BLaER1 (cell line): ENCODE measurements at regions not wholly inside any gene's neighbourhood (a gene's known extent, or its start where the extent isn't known, plus 50 kb on each side); places are given as distances from the start of the nearest gene placed in this dataset.

Experiments used
- H3K27ac ChIP-seq: shearing (Covaris generic); formaldehyde crosslinking; 2 replicates; pipeline ENCODE4 v1.8.1; 2022
- H3K27me3 ChIP-seq: shearing (Covaris generic); formaldehyde crosslinking; 2 replicates; pipeline ENCODE4 v1.8.1; 2022
- H3K36me3 ChIP-seq: shearing (Covaris generic); formaldehyde crosslinking; 2 replicates; pipeline ENCODE4 v1.8.1; 2022
- H3K4me1 ChIP-seq: shearing (Covaris generic); formaldehyde crosslinking; 2 replicates; pipeline ENCODE4 v1.8.1; 2022
- H3K4me2 ChIP-seq: shearing (Covaris generic); formaldehyde crosslinking; 2 replicates; pipeline ENCODE4 v1.8.1; 2022
- H3K4me3 ChIP-seq: shearing (Covaris generic); formaldehyde crosslinking; 2 replicates; pipeline ENCODE4 v1.8.1; 2022
- H3K9ac ChIP-seq: shearing (Covaris generic); formaldehyde crosslinking; 2 replicates; pipeline ENCODE4 v1.8.1; 2022
- H3K9me3 ChIP-seq: shearing (Covaris generic); formaldehyde crosslinking; 2 replicates; pipeline ENCODE4 v1.8.1; 2022
- H4K20me1 ChIP-seq: shearing (Covaris generic); formaldehyde crosslinking; 2 replicates; pipeline ENCODE4 v1.8.1; 2022
- Cebpa-rat ChIP-seq: shearing (Covaris generic); IDR thresholded peaks from 2 replicates; pipeline ENCODE4 v1.8.1; 2022

DNA sequence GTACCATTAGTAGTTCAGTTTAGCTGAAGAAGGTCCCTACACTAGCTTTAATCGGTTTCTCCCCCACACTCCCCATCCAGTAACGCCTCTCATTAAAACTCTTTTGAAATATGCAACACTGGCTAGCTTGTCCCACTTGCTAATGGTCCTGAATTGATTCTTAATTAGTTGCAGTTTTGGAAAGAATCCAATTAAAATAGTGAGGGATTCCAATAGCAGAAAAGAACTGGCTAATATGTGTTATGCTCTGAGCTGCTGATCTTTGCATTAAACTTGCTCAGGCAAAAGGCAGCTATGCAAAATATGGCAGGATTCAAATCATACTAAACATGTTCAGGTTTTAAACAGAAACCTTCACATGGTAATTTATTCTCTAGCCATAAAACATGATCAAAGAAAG, 252.5 kb upstream of the HNRNPA3 start:
- Histone ChIP-seq H3K9ac (no peak overlapping the region), H3K36me3 (no peaks in the 10 kb centered on the region), H3K4me2 (no peak overlapping the region), H3K27me3 (no peaks in the 10 kb centered on the region), H3K4me1 (no peaks in the 10 kb centered on the region), H3K27ac (no peak overlapping the region), H4K20me1 (no peaks in the 10 kb centered on the region), H3K4me3 (no peak overlapping the region), H3K9me3 (no peaks in the 10 kb centered on the region)
- TF ChIP-seq Cebpa-rat, result no peak

DNA sequence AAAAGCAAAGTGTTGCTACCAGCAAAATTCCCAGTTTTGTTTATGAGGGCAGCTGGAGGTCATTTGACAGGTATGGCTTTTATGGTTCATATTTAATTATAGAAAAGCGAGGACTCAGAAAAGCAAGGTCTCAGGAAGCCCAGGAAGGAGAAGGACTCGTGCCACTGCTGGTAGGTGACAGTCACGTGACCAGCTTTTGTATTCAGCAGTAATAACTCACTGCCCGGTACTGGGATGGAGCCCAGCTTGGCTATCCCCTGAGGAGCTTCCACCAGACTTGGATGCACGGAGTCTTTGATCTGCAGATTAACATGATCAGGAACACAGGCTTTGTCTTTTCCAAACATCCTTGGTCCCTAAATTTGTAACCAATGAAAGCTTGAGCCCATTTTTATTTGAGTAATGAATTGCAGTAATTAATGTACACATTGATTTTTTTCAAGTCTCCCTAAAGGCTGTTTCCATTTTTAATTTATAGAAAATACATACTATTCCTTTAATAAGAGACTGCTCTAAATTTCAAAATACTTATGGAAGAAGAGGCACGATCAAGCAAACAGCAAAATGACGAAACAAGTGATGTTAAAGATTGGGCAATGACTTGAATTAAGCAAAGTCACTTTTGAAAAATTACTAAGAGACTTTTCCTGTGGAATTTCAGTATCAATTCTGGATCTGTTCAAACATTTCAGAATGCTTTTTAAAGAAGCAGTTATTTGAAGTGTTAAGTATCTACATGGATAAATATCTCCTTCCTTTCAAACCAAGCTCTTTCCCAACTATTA, 251.7 kb upstream of the HNRNPA3 start:
- Histone ChIP-seq H3K27ac (no peak overlapping the region), H3K27me3 (no peaks in the 10 kb centered on the region), H3K9me3 (no peaks in the 10 kb centered on the region), H3K4me1 (no peaks in the 10 kb centered on the region), H3K9ac (no peak overlapping the region), H3K4me2 (no peak overlapping the region), H3K4me3 (no peak overlapping the region), H3K36me3 (no peaks in the 10 kb centered on the region), H4K20me1 (no peaks in the 10 kb centered on the region)
- no peak for TF ChIP-seq Cebpa-rat

DNA sequence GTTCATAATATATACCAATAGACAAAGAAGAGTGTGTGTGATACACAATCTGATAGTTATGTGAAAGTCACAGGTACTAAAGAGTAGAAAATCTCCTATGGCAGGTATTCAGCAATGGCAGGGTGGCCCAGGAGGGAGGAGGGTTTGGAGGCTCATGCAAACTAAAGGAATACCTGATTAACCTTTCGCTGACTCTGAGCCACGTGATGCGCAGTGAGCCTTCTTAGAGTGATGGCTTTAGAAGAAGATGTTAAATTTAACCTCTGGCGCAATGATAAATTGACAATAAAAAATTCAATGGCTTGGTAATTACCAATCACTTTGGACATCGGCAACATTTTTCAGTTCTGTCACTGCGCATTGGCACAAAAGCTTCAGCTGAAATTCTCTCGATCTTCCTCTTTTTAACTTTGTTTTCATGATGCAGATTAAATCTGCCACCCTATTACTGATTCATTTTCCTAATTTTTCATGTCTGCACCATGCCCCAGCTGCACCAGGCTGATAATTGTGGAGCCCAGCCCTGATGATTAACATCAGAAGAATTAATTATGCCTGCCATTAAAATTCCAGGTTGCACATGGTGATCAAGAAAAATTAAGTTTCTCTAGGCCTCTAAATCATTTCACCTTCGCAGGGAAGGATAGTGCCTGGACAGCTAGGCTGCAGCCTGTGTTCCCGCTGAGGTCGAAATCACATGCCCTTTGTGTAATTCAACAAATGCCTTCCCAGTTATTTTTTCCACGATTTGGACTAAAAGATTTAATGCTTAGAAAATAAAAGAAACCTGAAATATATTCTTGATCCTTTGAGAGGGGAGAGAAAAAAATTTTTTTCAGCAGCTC, 250.6 kb upstream of the HNRNPA3 start:
- Histone ChIP-seq H3K27me3 (no peaks in the 10 kb centered on the region), H3K9ac (no peak overlapping the region), H4K20me1 (no peaks in the 10 kb centered on the region), H3K4me1 (no peaks in the 10 kb centered on the region), H3K36me3 (no peaks in the 10 kb centered on the region), H3K27ac (no peak overlapping the region), H3K4me2 (no peak overlapping the region), H3K9me3 (no peaks in the 10 kb centered on the region), H3K4me3 (no peak overlapping the region)
- TF ChIP-seq Cebpa-rat, result no peak

DNA sequence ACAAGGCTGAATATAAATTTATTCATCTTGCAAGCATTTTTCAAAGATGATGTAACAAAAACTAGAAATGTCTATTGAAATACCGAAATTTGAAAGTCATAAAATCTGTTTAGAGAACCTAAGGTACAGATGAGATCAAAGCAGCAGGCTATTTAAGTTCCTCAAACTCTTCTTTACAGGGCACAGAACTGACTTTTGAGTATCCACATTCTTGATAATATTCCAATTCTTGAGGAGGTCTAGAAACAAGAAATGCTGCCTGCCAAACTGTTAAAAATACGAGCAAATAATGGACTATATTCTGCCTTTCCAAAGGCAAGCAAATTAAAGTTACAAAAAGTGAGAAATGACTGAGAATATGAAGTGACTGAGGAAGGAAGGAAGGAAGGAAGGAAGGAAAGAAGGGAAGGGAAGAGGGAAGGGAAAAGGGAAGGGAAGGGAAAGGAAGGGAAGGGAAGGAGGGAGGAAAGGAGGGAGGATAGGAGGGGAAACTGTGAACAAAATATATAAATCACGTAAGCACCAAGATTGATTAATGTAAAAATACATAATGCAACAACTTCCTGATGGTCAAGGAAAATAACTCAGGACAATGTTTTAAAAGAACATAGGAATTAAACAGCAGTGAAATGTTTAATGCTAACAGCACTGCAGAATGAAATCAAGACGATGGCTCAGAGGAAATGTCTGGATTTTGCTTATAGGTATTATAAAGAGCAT, 248.9 kb upstream of the HNRNPA3 start:
- H3K4me1 ChIP-seq, result no peaks in the 10 kb centered on the region
- H3K4me3 ChIP-seq, result no peak overlapping the region
- no peak for TF ChIP-seq Cebpa-rat
- no peak overlapping the region for H3K9ac ChIP-seq
- H3K9me3 ChIP-seq, result no peaks in the 10 kb centered on the region
- H3K36me3 ChIP-seq, result no peaks in the 10 kb centered on the region
- no peaks in the 10 kb centered on the region for H3K27me3 ChIP-seq
- H3K4me2 ChIP-seq, result no peak overlapping the region
- H3K27ac ChIP-seq, result no peak overlapping the region
- no peaks in the 10 kb centered on the region for H4K20me1 ChIP-seq

DNA sequence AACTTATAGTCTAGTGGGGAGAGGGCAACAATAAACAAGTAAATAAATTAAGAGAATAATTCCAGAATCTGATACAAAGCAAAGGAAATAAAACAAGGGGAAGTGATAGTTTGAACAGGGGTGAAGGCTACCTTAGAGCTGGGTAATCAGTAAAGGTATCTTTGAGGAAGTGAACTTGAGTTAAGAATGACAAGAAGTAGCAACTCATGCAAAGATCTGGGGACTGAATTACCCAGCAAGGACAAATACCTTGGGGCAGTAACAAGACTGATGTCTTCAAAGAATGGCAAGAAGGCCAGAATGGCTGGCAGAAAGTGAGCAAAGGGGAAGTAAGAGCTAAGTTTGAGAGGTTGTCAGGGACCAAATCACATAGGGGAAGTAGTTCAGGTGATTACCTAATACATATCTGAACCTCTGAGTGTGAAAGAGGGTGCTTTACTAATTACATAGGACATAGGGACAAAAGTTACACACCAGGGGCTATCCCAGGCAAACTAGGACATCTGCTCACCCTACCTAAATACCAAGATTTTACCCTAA, 244.6 kb upstream of the HNRNPA3 start:
- Histone ChIP-seq H3K27ac (no peak overlapping the region), H4K20me1 (no peaks in the 10 kb centered on the region), H3K9me3 (no peaks in the 10 kb centered on the region), H3K27me3 (no peaks in the 10 kb centered on the region), H3K4me3 (no peak overlapping the region), H3K36me3 (no peaks in the 10 kb centered on the region), H3K9ac (no peak overlapping the region), H3K4me2 (no peak overlapping the region), H3K4me1 (no peaks in the 10 kb centered on the region)
- no peak for TF ChIP-seq Cebpa-rat

DNA sequence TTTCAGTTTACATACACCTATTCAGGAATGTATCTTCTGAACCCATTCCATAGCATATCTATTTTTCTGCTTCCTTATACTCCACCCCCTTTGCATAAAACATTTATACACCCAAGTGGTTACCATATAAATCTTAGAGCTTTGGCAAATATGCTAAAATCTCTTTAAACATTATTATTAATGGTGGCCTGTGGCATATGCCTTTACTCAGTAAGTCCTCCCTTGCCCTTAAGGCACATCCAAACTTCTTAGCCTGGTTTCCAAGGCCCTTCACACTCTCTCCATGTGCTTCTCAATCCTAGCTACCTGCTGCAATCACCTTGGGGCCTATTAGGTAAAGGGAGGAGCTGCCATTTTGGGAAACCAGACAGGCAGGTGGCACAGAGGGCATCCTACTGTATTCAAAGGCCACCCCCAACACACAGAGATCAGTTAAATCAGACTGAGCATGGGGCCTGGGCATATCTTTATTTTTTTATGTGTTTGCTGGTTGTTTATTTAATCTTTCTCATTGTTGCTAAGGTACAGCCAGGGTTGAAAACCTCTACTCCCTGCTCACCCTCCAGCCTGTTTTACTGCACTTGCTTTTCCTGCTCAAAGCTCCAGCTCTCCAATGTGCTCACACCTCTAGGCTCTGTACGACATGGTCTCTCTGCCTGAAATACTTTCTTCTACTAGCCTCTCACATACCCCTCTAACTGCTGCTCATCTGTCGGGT, 242.8 kb upstream of the HNRNPA3 start:
- H3K4me1 ChIP-seq, result no peaks in the 10 kb centered on the region
- no peaks in the 10 kb centered on the region for H4K20me1 ChIP-seq
- TF ChIP-seq Cebpa-rat, result no peak
- no peaks in the 10 kb centered on the region for H3K27me3 ChIP-seq
- no peaks in the 10 kb centered on the region for H3K9me3 ChIP-seq
- H3K4me3 ChIP-seq, result no peak overlapping the region
- H3K9ac ChIP-seq, result no peak overlapping the region
- H3K36me3 ChIP-seq, result no peaks in the 10 kb centered on the region
- no peak overlapping the region for H3K27ac ChIP-seq
- H3K4me2 ChIP-seq, result no peak overlapping the region

DNA sequence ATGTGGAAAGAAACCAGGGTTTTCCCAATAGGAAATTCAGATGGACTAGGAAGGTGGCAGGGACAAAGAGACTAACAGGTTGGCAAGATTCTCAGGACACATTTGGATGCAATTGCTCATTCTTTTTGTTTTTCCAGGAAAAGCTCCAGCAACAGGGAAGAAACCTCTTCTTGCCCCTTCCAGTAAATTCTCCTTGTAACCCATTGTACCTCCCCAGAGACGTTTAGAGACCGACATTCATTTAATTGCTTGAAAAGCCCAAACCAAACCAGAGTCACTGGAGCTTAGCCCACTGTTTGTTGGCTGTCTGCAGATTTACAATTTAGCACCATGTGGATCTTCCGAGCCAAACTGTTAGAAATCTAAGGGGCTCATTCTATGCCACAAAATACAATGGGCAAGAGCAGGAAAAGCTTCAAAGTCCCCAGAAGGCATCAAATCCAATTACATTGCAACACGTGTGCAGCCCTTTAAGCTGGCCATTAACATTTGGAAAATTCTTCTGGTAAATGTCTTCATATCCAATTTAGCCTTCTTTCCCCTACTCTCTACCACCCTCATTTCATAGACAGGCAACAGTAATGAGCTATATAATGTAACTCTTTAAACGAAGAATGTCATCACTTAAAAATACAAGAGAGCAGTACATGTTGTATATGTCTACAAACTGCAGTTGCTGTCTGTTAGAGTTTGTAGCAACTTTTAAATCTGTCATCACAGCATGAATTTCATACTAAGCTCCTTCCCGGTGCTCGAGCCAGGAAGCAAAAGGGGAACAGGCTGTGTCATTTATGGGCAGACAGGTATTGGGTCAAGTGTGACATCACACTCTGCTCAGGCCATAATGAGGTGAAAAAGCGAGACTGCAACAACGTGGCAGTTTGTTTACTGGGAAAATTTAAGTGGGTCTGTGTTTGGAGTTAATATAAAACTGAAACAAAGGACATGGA, 235.6 kb upstream of the HNRNPA3 start:
- no peak overlapping the region for H3K4me3 ChIP-seq
- no peak overlapping the region for H3K27ac ChIP-seq
- H3K9me3 ChIP-seq, result no peaks in the 10 kb centered on the region
- H3K4me2 ChIP-seq, result no peak overlapping the region
- H3K9ac ChIP-seq, result no peak overlapping the region
- H4K20me1 ChIP-seq, result no peaks in the 10 kb centered on the region
- H3K4me1 ChIP-seq, result no peaks in the 10 kb centered on the region
- TF ChIP-seq Cebpa-rat, result no peak
- no peaks in the 10 kb centered on the region for H3K36me3 ChIP-seq
- H3K27me3 ChIP-seq, result no peaks in the 10 kb centered on the region

DNA sequence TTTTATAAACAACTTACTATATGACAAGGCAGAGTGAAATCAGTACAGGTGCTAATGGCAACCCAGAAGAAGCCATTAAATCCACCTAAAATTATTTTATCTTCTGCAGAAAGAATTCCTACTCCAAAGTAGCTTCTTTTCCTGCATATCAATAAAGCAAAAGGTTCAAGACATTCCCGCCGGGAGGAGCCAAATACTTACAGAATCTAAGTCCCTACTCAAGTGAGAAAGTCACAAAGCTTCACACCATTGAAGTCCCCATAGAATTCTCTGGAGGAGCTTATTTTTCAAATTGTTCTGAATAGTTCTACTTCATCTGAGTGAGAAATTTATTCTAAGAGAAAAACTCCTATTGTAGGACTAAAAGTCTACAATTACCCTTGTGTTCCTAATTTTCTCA, 233.7 kb upstream of the HNRNPA3 start:
- H4K20me1 ChIP-seq, result no peaks in the 10 kb centered on the region
- TF ChIP-seq Cebpa-rat, result no peak
- H3K9me3 ChIP-seq, result no peaks in the 10 kb centered on the region
- H3K36me3 ChIP-seq, result no peaks in the 10 kb centered on the region
- H3K27ac ChIP-seq, result no peak overlapping the region
- H3K4me1 ChIP-seq, result no peaks in the 10 kb centered on the region
- no peak overlapping the region for H3K9ac ChIP-seq
- no peak overlapping the region for H3K4me3 ChIP-seq
- no peak overlapping the region for H3K4me2 ChIP-seq
- no peaks in the 10 kb centered on the region for H3K27me3 ChIP-seq
